A673 (cell line): ENCODE measurements at regions not wholly inside any gene's neighbourhood (a gene's known extent, or its start where the extent isn't known, plus 50 kb on each side); places are given as distances from the start of the nearest gene placed in this dataset.
"Not testable (repeated sequence)": the region's sequence is repeated elsewhere in the genome, so short reads cannot be mapped to it uniquely, and the experiment has no call there.

Experiments
- BruUV-seq: library from RNA; stranded (reverse); fragments of 400-500 nt; replicated peaks from 2 replicates; lab custom pipeline; 2021; lab: Mats Ljungman, UMichigan
- CTCF ChIA-PET: fragments of 300-600 bp; sonication (Branson Sonifier 250); formaldehyde crosslinking; loops from one replicate; lab custom pipeline; 2022; ENCODE audit warnings: antibody characterized with exemption; lab: Charles Lee
- POLR2A ChIA-PET: fragments of 300-600 bp; sonication (Branson Sonifier 250); formaldehyde crosslinking; loops from one replicate; lab custom pipeline; 2022; ENCODE audit warnings: antibody characterized with exemption; ENCODE audit not compliant: low non-redundant PET; lab: Charles Lee
- DNase-seq: peaks from one replicate; pipeline ENCODE4 v3.0.0-alpha.2; 2015; ENCODE audit warnings: low spot score
- H3K27ac ChIP-seq: fragments of 200-600 bp; sonication (generic); 2 replicates; pipeline ENCODE4 v1.5.1; 2016; ENCODE audit warnings: mixed run types, low read depth, mild to moderate bottlenecking, mixed read lengths, antibody characterized with exemption, low read length; ENCODE audit not compliant: poor library complexity, severe bottlenecking
- H3K27me3 ChIP-seq: fragments of 200-600 bp; sonication (generic); replicated peaks from 2 replicates; pipeline ENCODE4 v1.6.1; 2017; ENCODE audit warnings: mixed run types, low read depth, mild to moderate bottlenecking, mixed read lengths, antibody characterized with exemption, low read length; ENCODE audit not compliant: insufficient read depth, poor library complexity
- H3K36me3 ChIP-seq: fragments of 200-600 bp; sonication (generic); 2 replicates; pipeline ENCODE4 v1.6.1; 2016; ENCODE audit warnings: mixed run types, mild to moderate bottlenecking, mixed read lengths, antibody characterized with exemption, low read length; ENCODE audit not compliant: insufficient read depth, poor library complexity, severe bottlenecking
- H3K4me1 ChIP-seq: fragments of 200-600 bp; sonication (generic); 2 replicates; pipeline ENCODE4 v1.6.1; 2017; ENCODE audit warnings: mixed run types, mild to moderate bottlenecking, mixed read lengths, antibody characterized with exemption, low read length; ENCODE audit not compliant: insufficient read depth, poor library complexity, severe bottlenecking
- H3K4me3 ChIP-seq: fragments of 200-600 bp; sonication (generic); 2 replicates; pipeline ENCODE4 v1.5.1; 2016; ENCODE audit warnings: low read depth, mixed run types, mild to moderate bottlenecking, mixed read lengths, low read length; ENCODE audit not compliant: poor library complexity, severe bottlenecking
- H3K9me3 ChIP-seq: fragments of 200-600 bp; sonication (generic); 2 replicates; pipeline ENCODE4 v1.6.1; 2016; ENCODE audit warnings: mixed run types, low read depth, mild to moderate bottlenecking, mixed read lengths, antibody characterized with exemption, low read length; ENCODE audit not compliant: poor library complexity, severe bottlenecking
- EZH2 ChIP-seq: fragments of 200-600 bp; sonication (generic); IDR thresholded peaks from 2 replicates; pipeline ENCODE4 v1.6.1; 2017; ENCODE audit warnings: borderline replicate concordance, low read depth, mild to moderate bottlenecking, mixed read lengths, antibody characterized with exemption, low read length; ENCODE audit not compliant: poor library complexity, severe bottlenecking
- intact Hi-C: fragments of 100-400 bp; cut with micrococcal nuclease; formaldehyde crosslinking; loops from one replicate; pipeline ENCODE4 v1.10.0; 2022; ENCODE audit not compliant: unreplicated experiment
- TF ChIP-seq, protein P1 (sequence below): fragments of 300-800, 200-600 bp; sonication (generic); conservative IDR thresholded peaks from 2 replicates; pipeline ENCODE4 v1.5.1; 2017; ENCODE audit warnings: low read depth, mild to moderate bottlenecking, antibody characterized with exemption, low read length, moderate library complexity, mixed read lengths

DNA sequence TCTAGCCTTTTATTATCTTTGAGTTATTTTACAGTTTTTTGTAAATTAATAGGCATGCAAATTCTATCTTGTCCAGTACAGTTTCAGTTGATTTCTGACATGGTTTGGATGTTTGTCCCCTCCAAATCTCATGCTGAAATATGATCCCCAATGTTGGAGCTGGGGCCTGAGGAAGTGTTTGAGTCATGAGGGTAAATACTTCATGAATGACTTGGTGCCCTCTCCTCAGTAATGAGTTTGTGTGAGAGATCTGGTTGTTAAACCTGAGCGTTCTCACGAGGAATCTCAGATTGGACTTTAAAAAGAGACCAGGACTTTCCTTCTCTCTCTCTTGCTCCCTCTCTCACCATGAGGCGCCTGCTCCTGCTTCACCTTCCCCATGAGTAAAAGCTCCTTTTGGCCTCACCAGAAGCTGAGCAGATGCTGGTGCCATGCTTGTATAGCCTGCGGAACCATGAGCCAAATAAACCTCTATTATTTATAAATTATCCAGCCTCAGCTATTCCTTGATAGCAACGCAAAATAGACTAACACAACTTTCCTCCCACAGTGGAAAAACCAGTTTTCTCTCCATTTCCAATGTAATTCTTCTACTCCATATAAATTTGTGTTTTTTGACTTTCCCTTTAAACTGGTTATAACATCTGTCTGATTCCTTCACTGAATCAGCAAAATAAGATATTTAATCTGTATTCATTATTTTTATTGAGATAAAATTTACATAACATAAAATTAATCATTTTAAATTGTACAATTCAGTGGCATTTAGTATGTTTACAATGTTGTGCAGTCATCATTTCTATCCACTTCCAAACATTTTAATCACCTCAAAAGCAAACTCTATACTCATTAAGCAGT lies 78.7 kb upstream of the PRSS16 start:
- ChIA-PET POLR2A (no interaction called here), CTCF (no interaction called here)
- DNase-seq = no peak
- BruUV-seq = no TSS peak
- Histone ChIP-seq H3K9me3 (no peaks in the 10 kb centered on the region), H3K4me1 (no peaks in the 10 kb centered on the region), H3K4me3 (no peak overlapping the region), H3K27ac (no peak overlapping the region), H3K36me3 (no peaks in the 10 kb centered on the region), H3K27me3 (no peaks in the 10 kb centered on the region)
- intact Hi-C loops = no loop called here
- TF ChIP-seq, protein P1, sequence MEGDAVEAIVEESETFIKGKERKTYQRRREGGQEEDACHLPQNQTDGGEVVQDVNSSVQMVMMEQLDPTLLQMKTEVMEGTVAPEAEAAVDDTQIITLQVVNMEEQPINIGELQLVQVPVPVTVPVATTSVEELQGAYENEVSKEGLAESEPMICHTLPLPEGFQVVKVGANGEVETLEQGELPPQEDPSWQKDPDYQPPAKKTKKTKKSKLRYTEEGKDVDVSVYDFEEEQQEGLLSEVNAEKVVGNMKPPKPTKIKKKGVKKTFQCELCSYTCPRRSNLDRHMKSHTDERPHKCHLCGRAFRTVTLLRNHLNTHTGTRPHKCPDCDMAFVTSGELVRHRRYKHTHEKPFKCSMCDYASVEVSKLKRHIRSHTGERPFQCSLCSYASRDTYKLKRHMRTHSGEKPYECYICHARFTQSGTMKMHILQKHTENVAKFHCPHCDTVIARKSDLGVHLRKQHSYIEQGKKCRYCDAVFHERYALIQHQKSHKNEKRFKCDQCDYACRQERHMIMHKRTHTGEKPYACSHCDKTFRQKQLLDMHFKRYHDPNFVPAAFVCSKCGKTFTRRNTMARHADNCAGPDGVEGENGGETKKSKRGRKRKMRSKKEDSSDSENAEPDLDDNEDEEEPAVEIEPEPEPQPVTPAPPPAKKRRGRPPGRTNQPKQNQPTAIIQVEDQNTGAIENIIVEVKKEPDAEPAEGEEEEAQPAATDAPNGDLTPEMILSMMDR = no peak
- TF ChIP-seq EZH2 = no peak

DNA sequence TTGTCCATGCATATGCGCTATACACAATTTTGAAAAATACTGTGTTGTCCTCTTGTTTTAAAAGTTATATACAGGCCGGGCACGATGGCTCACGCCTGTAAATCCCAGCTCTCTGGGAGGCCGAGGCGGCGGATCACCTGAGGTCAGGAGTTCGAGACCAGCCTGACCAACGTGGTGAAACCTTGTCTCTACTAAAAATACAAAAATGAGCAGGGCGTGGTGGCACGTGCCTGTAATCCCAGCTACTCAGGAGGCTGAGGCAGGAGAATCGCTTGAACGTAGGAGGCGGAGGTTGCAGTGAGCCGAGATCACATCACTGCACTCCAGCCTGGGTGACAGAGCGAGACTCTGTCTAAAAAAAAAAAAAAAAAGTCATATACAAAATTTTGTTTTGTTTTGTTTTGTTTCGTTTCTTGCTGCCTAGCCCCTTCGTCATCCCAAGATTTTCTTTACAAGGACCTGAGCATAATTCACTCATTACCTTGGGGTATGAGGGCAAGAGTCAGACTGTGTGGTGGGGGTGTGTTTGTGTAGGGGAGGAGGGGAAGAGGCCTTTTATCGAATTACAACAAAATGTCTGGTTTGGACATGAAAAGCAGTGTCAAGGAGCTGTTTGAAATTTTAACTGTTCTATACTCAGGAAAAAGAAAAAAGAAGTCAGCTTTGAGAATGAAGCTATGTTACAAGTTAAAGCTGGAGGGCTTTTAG lies 74.8 kb upstream of the PRSS16 start:
- intact Hi-C loops = loop anchor here (10.0 kb wide), 1 partner anchor 302 kb away; the partner anchor contains the start of gene ZNF184
- BruUV-seq, H3K4me1 ChIP-seq, H3K36me3 ChIP-seq, H3K9me3 ChIP-seq, DNase-seq, H3K27ac ChIP-seq, CTCF ChIA-PET, H3K4me3 ChIP-seq, H3K27me3 ChIP-seq: not testable (repeated sequence)
- POLR2A ChIA-PET = interaction anchor here (0.6 kb wide), 1 partner anchor 720 kb away, joined by 3 read pairs; a partner anchor contains a TSS

DNA sequence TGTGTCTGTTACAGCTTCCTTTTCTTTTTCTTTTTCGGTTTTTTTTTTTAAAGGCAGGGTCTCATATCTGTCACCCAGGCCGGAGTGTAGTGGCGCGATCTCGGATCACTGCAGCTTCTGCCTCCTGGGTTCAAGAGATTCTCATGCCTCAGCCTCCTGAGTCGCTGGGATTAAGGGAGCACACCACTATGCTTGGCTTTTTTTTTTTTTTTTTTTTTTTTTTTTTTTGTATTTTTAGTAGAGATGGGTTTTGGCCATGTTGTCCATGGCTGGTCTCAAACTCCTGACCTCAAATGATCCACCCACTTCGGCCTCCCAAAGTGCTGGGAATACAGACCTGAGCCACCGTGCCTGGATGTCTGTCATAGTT lies 74.3 kb upstream of the PRSS16 start:
- intact Hi-C loops = loop anchor here (10.0 kb wide), 1 partner anchor 302 kb away; the partner anchor contains the start of gene ZNF184
- CTCF ChIA-PET, H3K27ac ChIP-seq, H3K4me3 ChIP-seq, DNase-seq, H3K27me3 ChIP-seq, BruUV-seq, H3K4me1 ChIP-seq, H3K9me3 ChIP-seq, H3K36me3 ChIP-seq: not testable (repeated sequence)
- POLR2A ChIA-PET = interaction anchor here (0.6 kb wide), 1 partner anchor 720 kb away, joined by 3 read pairs; a partner anchor contains a TSS

GRCh38 chr6:27174958-27175357 lies 72.5 kb upstream of the PRSS16 start:
- TF ChIP-seq EZH2 = no peak
- TF ChIP-seq, protein P1 = no peak
- no peak for DNase-seq
- no peaks in the 10 kb centered on the region for H3K4me1 ChIP-seq
- BruUV-seq = no TSS peak
- ChIA-PET POLR2A (interaction anchor here (0.6 kb wide), 1 partner anchor 28 kb away, joined by 5 read pairs; a partner anchor contains a TSS), CTCF (no interaction called here)
- H3K9me3 ChIP-seq = no peaks in the 10 kb centered on the region
- no peaks in the 10 kb centered on the region for H3K27me3 ChIP-seq
- H3K36me3 ChIP-seq = no peaks in the 10 kb centered on the region
- H3K27ac ChIP-seq = no peak overlapping the region
- intact Hi-C loops = loop anchor here (5.0 to 10.0 kb wide), 2 partner anchors 300 to 417 kb away; partner anchors contain the start of gene ZNF184
- no peak overlapping the region for H3K4me3 ChIP-seq
